Mesendoderm (in vitro differentiated cells): ENCODE measurements at regions not wholly inside any gene's neighbourhood (a gene's known extent, or its start where the extent isn't known, plus 50 kb on each side); places are given as distances from the start of the nearest gene placed in this dataset.
"Not testable (repeated sequence)": the region's sequence is repeated elsewhere in the genome, so short reads cannot be mapped to it uniquely, and the experiment has no call there.

Source experiments
- DNase-seq: peaks from one replicate; pipeline ENCODE4 v3.0.0; 2013
- H2AK5ac ChIP-seq: 2 replicates; pipeline ENCODE4 v1.6.1; 2013; ENCODE audit warnings: low read length, inconsistent platforms
- H2BK120ac ChIP-seq: 2 replicates; pipeline ENCODE4 v1.6.1; 2013; ENCODE audit warnings: low read depth, mild to moderate bottlenecking, low read length, moderate library complexity, mixed read lengths
- H2BK15ac ChIP-seq: replicated peaks from 2 replicates; pipeline ENCODE4 v1.6.1; 2013; ENCODE audit warnings: low read depth, mild to moderate bottlenecking, moderate library complexity
- H2BK5ac ChIP-seq: 2 replicates; pipeline ENCODE4 v1.6.1; 2013; ENCODE audit warnings: low read length, inconsistent platforms
- H3K18ac ChIP-seq: 2 replicates; pipeline ENCODE4 v1.6.1; 2013; ENCODE audit warnings: mild to moderate bottlenecking, low read length, mixed read lengths
- H3K23ac ChIP-seq: one replicate; pipeline ENCODE4 v1.6.1; 2013; ENCODE audit warnings: low read length
- H3K27ac ChIP-seq: 2 replicates; pipeline ENCODE4 v1.5.1; 2013; ENCODE audit warnings: low read depth, mild to moderate bottlenecking, inconsistent platforms, low read length, moderate library complexity
- H3K27me3 ChIP-seq: 2 replicates; pipeline ENCODE4 v1.6.1; 2013; ENCODE audit warnings: low read length, control low read depth, mild to moderate bottlenecking, inconsistent platforms; ENCODE audit not compliant: insufficient read depth, poor library complexity
- H3K36me3 ChIP-seq: 2 replicates; pipeline ENCODE4 v1.6.1; 2013; ENCODE audit warnings: low read length, inconsistent platforms; ENCODE audit not compliant: control insufficient read depth, insufficient read depth
- H3K4ac ChIP-seq: one replicate; pipeline ENCODE4 v1.6.1; 2013; ENCODE audit warnings: low read depth, mild to moderate bottlenecking, low read length, moderate library complexity
- H3K4me1 ChIP-seq: 2 replicates; pipeline ENCODE4 v1.6.1; 2013; ENCODE audit warnings: low read depth, low read length, inconsistent platforms; ENCODE audit not compliant: control insufficient read depth
- H3K4me2 ChIP-seq: 2 replicates; pipeline ENCODE4 v1.6.1; 2013; ENCODE audit warnings: low read length
- H3K4me3 ChIP-seq: 2 replicates; pipeline ENCODE4 v1.5.1; 2013; ENCODE audit warnings: mild to moderate bottlenecking, low read length
- H3K56ac ChIP-seq: one replicate; pipeline ENCODE4 v1.6.1; 2013; ENCODE audit warnings: low read length
- H3K79me1 ChIP-seq: 2 replicates; pipeline ENCODE4 v1.6.1; 2013; ENCODE audit warnings: low read length, inconsistent platforms
- H3K79me2 ChIP-seq: 2 replicates; pipeline ENCODE4 v1.6.1; 2013; ENCODE audit warnings: mild to moderate bottlenecking, low read length; ENCODE audit not compliant: control insufficient read depth, insufficient read depth
- H3K9ac ChIP-seq: 2 replicates; pipeline ENCODE4 v1.6.1; 2013; ENCODE audit warnings: low read length, inconsistent platforms
- H4K5ac ChIP-seq: one replicate; pipeline ENCODE4 v1.6.1; 2013; ENCODE audit warnings: low read length
- H4K8ac ChIP-seq: one replicate; pipeline ENCODE4 v1.6.1; 2013; ENCODE audit warnings: low read depth, mild to moderate bottlenecking, control low read depth, low read length, moderate library complexity
- WGBS: extraction: QIAGEN DNeasy Blood & Tissue Kit; methylation state at CpG from one replicate; pipeline ENCODE4 v1.1.7; 2013; ENCODE audit warnings: low lambda C conversion rate, missing lambda C conversion rate; ENCODE audit not compliant: insufficient coverage; ENCODE audit errors: extremely low coverage; 5-methylcytosine and 5-hydroxymethylcytosine counted together

DNA sequence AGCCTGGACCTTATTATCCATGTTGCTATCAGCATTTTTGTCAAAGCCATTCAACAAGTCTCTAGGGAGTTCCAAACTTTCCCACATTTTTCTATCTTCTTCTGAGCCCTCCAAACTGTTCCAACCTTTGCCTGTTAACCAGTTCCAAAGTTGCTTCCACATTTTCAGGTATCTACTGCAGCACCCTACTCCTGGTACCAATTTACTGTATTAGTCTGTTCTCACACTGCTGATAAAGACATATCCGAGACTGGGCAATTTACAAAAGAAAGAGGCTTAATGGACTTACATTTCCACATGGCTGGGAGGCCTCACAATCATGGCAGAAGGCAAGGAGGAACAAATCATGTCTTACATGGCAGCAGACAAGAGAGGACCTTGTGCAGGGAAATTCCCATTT is 416.2 kb downstream of the LRRC70 start:
- H2BK15ac ChIP-seq, H3K79me1 ChIP-seq, H3K4me1 ChIP-seq, H3K56ac ChIP-seq, H3K18ac ChIP-seq, H2BK5ac ChIP-seq, DNase-seq, H3K4me2 ChIP-seq, H4K5ac ChIP-seq, H3K23ac ChIP-seq, H4K8ac ChIP-seq, H2AK5ac ChIP-seq, H2BK120ac ChIP-seq, H3K27me3 ChIP-seq, H3K4ac ChIP-seq, H3K79me2 ChIP-seq, H3K27ac ChIP-seq, H3K9ac ChIP-seq, H3K36me3 ChIP-seq, H3K4me3 ChIP-seq: not testable (repeated sequence)
- WGBS = no CpG with 5 or more reads among the region's 1 CpG

DNA sequence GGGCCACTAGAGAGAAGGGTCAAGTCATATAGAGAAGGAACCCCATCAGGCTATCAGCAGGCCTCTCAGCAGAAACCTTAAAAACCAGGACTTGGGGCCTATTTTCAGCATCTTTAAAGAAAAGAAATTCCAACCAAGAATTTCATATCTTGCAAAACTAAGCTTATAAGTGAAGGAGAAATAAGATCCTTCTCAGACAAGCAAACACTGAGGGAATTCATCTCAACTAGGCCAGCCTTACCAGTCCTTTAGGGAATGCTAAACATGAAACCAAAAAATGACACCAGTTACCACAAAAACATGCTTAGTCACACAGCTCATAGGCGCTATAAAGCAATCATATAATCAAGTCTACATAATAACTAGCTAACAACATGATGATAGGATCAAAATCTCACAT is 407.1 kb downstream of the LRRC70 start:
- Histone ChIP-seq H3K18ac (no peak overlapping the region), H3K79me2 (no peaks in the 10 kb centered on the region), H3K27ac (no peak overlapping the region), H2BK15ac (no peak overlapping the region), H2BK120ac (no peak overlapping the region), H3K36me3 (no peaks in the 10 kb centered on the region), H3K4me2 (no peak overlapping the region), H3K23ac (no peak overlapping the region), H2AK5ac (no peak overlapping the region), H3K79me1 (no peaks in the 10 kb centered on the region), H4K8ac (no peak overlapping the region), H2BK5ac (no peak overlapping the region), H3K56ac (no peak overlapping the region), H3K27me3 (no peaks in the 10 kb centered on the region), H3K4me1 (no peaks in the 10 kb centered on the region), H3K4ac (no peak overlapping the region), H4K5ac (no peak overlapping the region), H3K4me3 (no peak overlapping the region), H3K9ac (no peak overlapping the region)
- DNase-seq = no peak
- no CpG with 5 or more reads among the region's 1 CpG for WGBS

DNA sequence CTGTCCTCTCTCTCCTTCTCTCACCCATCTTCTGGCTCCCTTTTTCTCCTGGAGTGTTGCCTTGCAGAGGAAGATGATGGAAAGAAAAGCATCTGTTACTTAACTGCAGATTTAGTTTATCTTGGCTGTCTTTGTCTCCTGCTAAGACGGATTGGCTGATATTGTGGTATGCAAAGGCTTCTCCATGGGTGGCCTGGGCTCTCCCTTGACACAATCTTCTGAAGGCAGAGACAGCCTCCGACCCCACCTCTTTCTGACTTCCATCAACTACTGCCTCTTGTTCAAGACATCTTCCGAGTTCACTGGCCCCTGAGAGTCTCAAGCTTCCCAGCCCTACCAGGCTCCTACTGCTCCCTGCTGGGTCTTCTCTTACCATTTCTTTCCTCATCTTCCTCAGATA is 403.7 kb downstream of the LRRC70 start:
- Histone ChIP-seq H4K8ac (no peak overlapping the region), H3K9ac (no peak overlapping the region), H3K36me3 (no peaks in the 10 kb centered on the region), H2AK5ac (no peak overlapping the region), H3K79me2 (no peaks in the 10 kb centered on the region), H2BK15ac (no peak overlapping the region), H2BK5ac (no peak overlapping the region), H3K4me2 (no peak overlapping the region), H3K23ac (no peak overlapping the region), H3K4me1 (peaks cover 3% of the 10 kb centered on the region), H3K4me3 (no peak overlapping the region), H3K79me1 (no peaks in the 10 kb centered on the region), H3K4ac (no peak overlapping the region), H4K5ac (no peak overlapping the region), H3K18ac (no peak overlapping the region), H3K27ac (no peak overlapping the region), H2BK120ac (no peak overlapping the region), H3K56ac (no peak overlapping the region), H3K27me3 (no peaks in the 10 kb centered on the region)
- WGBS = no CpG with 5 or more reads among the region's 3 CpGs
- DNase-seq = peak; percentile 73

DNA sequence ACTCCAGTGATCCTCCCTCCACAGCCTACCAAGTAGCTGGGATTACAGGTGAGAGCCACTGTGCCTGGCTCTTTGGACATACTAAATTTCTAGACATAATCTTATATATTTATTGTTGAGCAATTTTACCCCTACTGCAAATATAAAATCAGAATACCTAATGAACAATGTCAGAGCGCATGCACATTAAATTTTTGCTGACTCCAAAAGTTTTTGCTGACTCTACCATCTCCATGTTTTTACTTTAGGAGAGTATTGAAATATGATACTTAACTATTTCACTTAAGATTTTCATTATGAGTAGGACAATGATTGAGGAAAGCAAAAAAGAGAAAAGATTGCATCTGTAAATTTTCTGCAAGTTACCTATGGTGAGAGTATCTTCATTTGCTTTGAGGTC is 402.3 kb downstream of the LRRC70 start:
- WGBS = no CpG with 5 or more reads among the region's 1 CpG
- no peak overlapping the region for H2AK5ac ChIP-seq

DNA sequence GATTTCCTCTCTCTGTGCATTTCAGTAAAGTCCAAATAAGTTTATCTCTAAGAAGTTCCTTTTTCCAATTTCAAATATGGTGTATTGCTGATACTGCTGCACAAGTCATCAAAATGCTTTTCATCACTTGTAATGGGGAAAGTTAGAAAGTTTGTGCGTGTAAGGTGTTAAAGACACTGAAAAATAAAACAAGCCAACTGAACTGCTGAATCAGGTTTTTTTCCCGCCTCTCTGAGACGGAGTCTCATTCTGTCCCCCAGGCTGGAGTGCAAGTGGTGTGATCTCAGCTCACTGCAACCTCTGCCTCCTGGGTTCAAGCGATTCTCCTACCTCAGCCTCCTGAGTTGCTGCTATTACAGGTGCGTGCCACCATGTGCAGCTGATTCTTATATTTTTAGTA is 400.9 kb downstream of the LRRC70 start:
- Histone ChIP-seq H3K4ac (no peak overlapping the region), H3K18ac (no peak overlapping the region), H2AK5ac (no peak overlapping the region), H3K23ac (no peak overlapping the region), H3K9ac (no peak overlapping the region), H3K79me2 (no peaks in the 10 kb centered on the region), H3K56ac (no peak overlapping the region), H2BK5ac (no peak overlapping the region), H3K36me3 (no peaks in the 10 kb centered on the region), H3K4me3 (no peak overlapping the region), H3K4me1 (peaks cover 3% of the 10 kb centered on the region), H3K79me1 (no peaks in the 10 kb centered on the region), H2BK15ac (no peak overlapping the region), H2BK120ac (no peak overlapping the region), H4K5ac (no peak overlapping the region), H3K27ac (no peak overlapping the region), H3K4me2 (no peak overlapping the region), H4K8ac (no peak overlapping the region), H3K27me3 (no peaks in the 10 kb centered on the region)
- WGBS = no CpG with 5 or more reads among the region's 5 CpGs
- no peak for DNase-seq

More for the DNA sequence above, 402.3 kb downstream of the LRRC70 start:
- Histone ChIP-seq H3K79me1 (no peaks in the 10 kb centered on the region), H3K27me3 (no peaks in the 10 kb centered on the region), H3K18ac (no peak overlapping the region), H2BK120ac (no peak overlapping the region), H3K79me2 (no peaks in the 10 kb centered on the region), H3K9ac (no peak overlapping the region), H2BK5ac (no peak overlapping the region), H3K36me3 (no peaks in the 10 kb centered on the region), H2BK15ac (no peak overlapping the region), H3K56ac (no peak overlapping the region), H3K4me2 (no peak overlapping the region), H3K4ac (no peak overlapping the region), H3K4me1 (peaks cover 3% of the 10 kb centered on the region), H4K5ac (no peak overlapping the region), H3K23ac (no peak overlapping the region), H3K4me3 (no peak overlapping the region), H3K27ac (no peak overlapping the region), H4K8ac (no peak overlapping the region)
- DNase-seq = no peak

DNA sequence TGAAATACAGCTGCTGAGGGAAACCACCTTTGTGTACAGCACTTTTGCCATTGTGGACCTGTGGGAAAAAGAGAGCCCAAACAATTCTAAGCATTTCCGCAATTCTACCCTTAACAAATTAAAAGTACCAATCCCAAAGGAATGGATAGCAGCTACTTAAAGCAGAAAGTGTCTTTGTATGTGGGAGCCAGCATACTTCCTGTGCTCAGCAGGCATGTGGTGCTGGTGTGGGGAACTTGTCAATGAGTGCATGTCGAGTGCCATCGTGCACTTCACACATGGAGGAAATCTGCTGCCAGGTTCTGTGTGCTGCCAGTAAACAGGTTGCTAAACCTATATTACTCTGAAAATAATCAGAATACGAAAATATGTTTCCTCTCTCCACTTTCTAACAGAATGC is 399.0 kb downstream of the LRRC70 start:
- DNase-seq = peak; percentile 90
- H3K23ac ChIP-seq = no peak overlapping the region
- H3K4me2 ChIP-seq = no peak overlapping the region
- H3K56ac ChIP-seq = no peak overlapping the region
- H4K5ac ChIP-seq = no peak overlapping the region
- H2BK5ac ChIP-seq = no peak overlapping the region
- no peak overlapping the region for H3K27ac ChIP-seq
- no peak overlapping the region for H3K9ac ChIP-seq
- no peak overlapping the region for H3K4me3 ChIP-seq
- H3K4me1 ChIP-seq = peaks cover 3% of the 10 kb centered on the region
- WGBS = no CpG with 5 or more reads among the region's 4 CpGs
- H3K4ac ChIP-seq = no peak overlapping the region
- H2AK5ac ChIP-seq = no peak overlapping the region
- H3K79me1 ChIP-seq = no peaks in the 10 kb centered on the region
- no peak overlapping the region for H2BK120ac ChIP-seq
- H3K18ac ChIP-seq = no peak overlapping the region
- no peak overlapping the region for H4K8ac ChIP-seq
- H3K79me2 ChIP-seq = no peaks in the 10 kb centered on the region
- H2BK15ac ChIP-seq = no peak overlapping the region
- H3K27me3 ChIP-seq = no peaks in the 10 kb centered on the region
- no peaks in the 10 kb centered on the region for H3K36me3 ChIP-seq
